NCI-H2029 treated with DMSO at 0.1 percent for 48 hours (cell line): ENCODE measurements at regions not wholly inside any gene's neighbourhood (a gene's known extent, or its start where the extent isn't known, plus 50 kb on each side); places are given as distances from the start of the nearest gene placed in this dataset.
"Not testable (repeated sequence)": the region's sequence is repeated elsewhere in the genome, so short reads cannot be mapped to it uniquely, and the experiment has no call there.

Experiments
- DNase-seq: peaks from one replicate; lab custom pipeline; 2025; lab: John Stamatoyannopoulos, UW

GRCh38 chr12:24668563-24668962 lies 280.3 kb downstream of the BCAT1 start:
- no peak for DNase-seq

- no peak for DNase-seq
Observed at GRCh38 chr12:24664161-24664880, 284.6 kb downstream of the BCAT1 start.

- DNase-seq: no peak
Observed at GRCh38 chr12:24661657-24662096, 287.2 kb downstream of the BCAT1 start.

- no peak for DNase-seq
Observed at GRCh38 chr12:24659016-24659415, 289.9 kb downstream of the BCAT1 start.

GRCh38 chr12:24654344-24654743 lies 294.6 kb downstream of the BCAT1 start:
- DNase-seq: not testable (repeated sequence)

GRCh38 chr12:24649634-24650033 lies 299.3 kb downstream of the BCAT1 start:
- DNase-seq: no peak

- DNase-seq: no peak
Observed at GRCh38 chr12:24649209-24649608, 299.7 kb downstream of the BCAT1 start.

- DNase-seq: no peak
Observed at GRCh38 chr12:24645254-24645653, 303.6 kb downstream of the BCAT1 start.

- DNase-seq: no peak
Observed at GRCh38 chr12:24643120-24644119, 305.5 kb downstream of the BCAT1 start.

- DNase-seq: no peak
Observed at GRCh38 chr12:24639641-24640040, 309.3 kb downstream of the BCAT1 start.

GRCh38 chr12:24632466-24632865 lies 316.4 kb downstream of the BCAT1 start:
- DNase-seq: no peak

GRCh38 chr12:24631676-24632426 lies 317.1 kb downstream of the BCAT1 start:
- DNase-seq: no peak

GRCh38 chr12:24630856-24631255 lies 318.0 kb downstream of the BCAT1 start:
- DNase-seq: no peak

- DNase-seq: no peak
Observed at GRCh38 chr12:24630446-24630845, 318.5 kb downstream of the BCAT1 start.

- DNase-seq: no peak
Observed at GRCh38 chr12:24625103-24625502, 323.8 kb downstream of the BCAT1 start.

GRCh38 chr12:24619954-24620353 lies 328.9 kb downstream of the BCAT1 start:
- DNase-seq: not testable (repeated sequence)

GRCh38 chr12:24617471-24617870 lies 331.4 kb downstream of the BCAT1 start:
- no peak for DNase-seq

GRCh38 chr12:24615967-24616411 lies 332.9 kb downstream of the BCAT1 start:
- DNase-seq: no peak

- no peak for DNase-seq
Observed at GRCh38 chr12:24608637-24609285, 340.1 kb downstream of the BCAT1 start.

- no peak for DNase-seq
Observed at GRCh38 chr12:24608108-24608507, 340.8 kb downstream of the BCAT1 start.

- no peak for DNase-seq
Observed at GRCh38 chr12:24605916-24606315, 343.0 kb downstream of the BCAT1 start.

GRCh38 chr12:24605466-24605865 lies 343.4 kb downstream of the BCAT1 start:
- no peak for DNase-seq
